T-helper 2 cell treated with Interferon-gamma antibody and Interleukin-4, amounts not matched to agents 5 μg/mL and 100 μg/mL, for 36 hours (primary cell): ENCODE measurements at regions not wholly inside any gene's neighbourhood (a gene's known extent, or its start where the extent isn't known, plus 50 kb on each side); places are given as distances from the start of the nearest gene placed in this dataset.

Experiments
- DNase-seq: peaks from one replicate; pipeline ENCODE4 v3.0.0; 2021; ENCODE audit warnings: low spot score
- H3K27ac Mint-ChIP-seq: one replicate; pipeline ENCODE4 v1.8.0; 2021; ENCODE audit warnings: mild to moderate bottlenecking, mixed read lengths
- H3K27me3 Mint-ChIP-seq: one replicate; pipeline ENCODE4 v1.8.0; 2021; ENCODE audit warnings: low read depth, mixed read lengths
- H3K36me3 Mint-ChIP-seq: one replicate; pipeline ENCODE4 v1.8.0; 2021; ENCODE audit warnings: low read depth, mixed read lengths
- H3K4me1 Mint-ChIP-seq: one replicate; pipeline ENCODE4 v1.8.0; 2021; ENCODE audit warnings: low read depth, mixed read lengths
- H3K4me3 Mint-ChIP-seq: one replicate; pipeline ENCODE4 v1.8.0; 2022; ENCODE audit warnings: mild to moderate bottlenecking, moderate library complexity, mixed read lengths
- H3K9me3 Mint-ChIP-seq: one replicate; pipeline ENCODE4 v1.8.0; 2021; ENCODE audit warnings: mixed read lengths

- no peak for DNase-seq
- no peaks in the 10 kb centered on the region for H3K9me3 Mint-ChIP-seq
- H3K4me1 Mint-ChIP-seq = no peaks in the 10 kb centered on the region
- H3K4me3 Mint-ChIP-seq = no peak overlapping the region
- peaks cover 2% of the 10 kb centered on the region for H3K27me3 Mint-ChIP-seq
- no peaks in the 10 kb centered on the region for H3K36me3 Mint-ChIP-seq
- H3K27ac Mint-ChIP-seq = no peak overlapping the region
Observed at GRCh38 chr10:123562387-123562786, 103.8 kb upstream of the GPR26 start.

DNA sequence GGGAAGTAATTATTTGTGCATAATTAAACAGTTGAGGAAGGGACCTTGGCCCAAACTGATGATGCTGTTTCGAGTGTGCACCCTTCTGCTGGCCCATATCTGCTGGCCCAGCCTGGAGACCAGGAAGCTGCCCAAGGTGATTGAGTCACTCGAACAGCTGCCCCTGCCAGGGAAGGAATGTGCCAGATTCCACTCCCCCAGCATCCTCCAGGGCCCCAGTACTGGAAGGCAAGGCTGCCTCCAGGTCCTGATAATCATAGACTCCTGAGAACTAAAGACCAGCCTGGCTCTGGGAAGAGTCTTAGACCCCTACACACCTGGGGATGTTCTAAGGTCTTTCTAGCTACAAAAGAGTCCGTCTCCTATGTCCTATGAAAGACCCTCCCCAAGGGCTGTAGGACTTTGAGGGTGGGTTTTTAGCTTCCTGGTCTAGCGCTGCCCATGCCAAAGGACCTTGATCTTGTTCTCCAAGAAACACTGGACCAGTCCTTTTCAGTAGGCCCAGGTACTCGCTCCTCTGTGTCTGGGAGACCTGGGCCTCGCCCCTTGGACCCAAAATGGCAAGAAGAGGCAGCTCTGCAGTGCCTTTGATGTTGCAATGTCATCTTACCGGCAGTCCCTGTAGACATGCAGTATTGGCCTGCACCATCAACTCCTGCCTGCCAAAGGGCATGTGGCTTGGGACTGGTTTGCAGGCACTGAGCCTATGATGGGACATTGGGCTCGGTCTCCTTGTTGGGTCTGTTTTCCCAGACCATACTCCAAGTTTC is 103.2 kb upstream of the GPR26 start:
- Mint-ChIP-seq H3K4me3 (no peak overlapping the region), H3K36me3 (no peaks in the 10 kb centered on the region), H3K27ac (no peak overlapping the region), H3K9me3 (no peaks in the 10 kb centered on the region), H3K27me3 (peaks cover 2% of the 10 kb centered on the region), H3K4me1 (no peaks in the 10 kb centered on the region)
- no peak for DNase-seq

GRCh38 chr10:123563581-123563855 is 102.6 kb upstream of the GPR26 start:
- Mint-ChIP-seq H3K4me3 (no peak overlapping the region), H3K27me3 (peaks cover 2% of the 10 kb centered on the region), H3K27ac (no peak overlapping the region), H3K36me3 (no peaks in the 10 kb centered on the region), H3K9me3 (no peaks in the 10 kb centered on the region), H3K4me1 (no peaks in the 10 kb centered on the region)
- no peak for DNase-seq

DNA sequence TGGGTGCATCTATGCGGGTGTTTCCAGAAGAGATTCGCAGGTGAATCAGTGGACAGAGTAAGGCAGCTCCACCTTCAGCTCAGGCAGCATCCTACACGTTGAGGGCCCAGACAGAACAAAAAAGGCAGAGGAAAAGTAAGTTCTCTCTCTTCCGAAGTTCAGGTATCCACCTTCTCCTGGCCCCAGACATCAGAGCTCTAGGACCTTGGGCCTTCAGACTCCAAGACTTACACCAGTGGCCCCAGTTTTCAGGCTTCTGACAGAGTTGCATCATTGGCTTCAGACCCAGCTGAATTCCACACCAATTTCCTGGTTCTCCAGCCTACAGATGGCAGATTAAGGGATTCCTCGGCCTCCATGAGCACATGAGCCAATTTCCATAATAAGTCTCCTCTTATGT is 102.2 kb upstream of the GPR26 start:
- Mint-ChIP-seq H3K4me1 (no peaks in the 10 kb centered on the region), H3K36me3 (no peaks in the 10 kb centered on the region), H3K9me3 (no peaks in the 10 kb centered on the region), H3K27ac (no peak overlapping the region), H3K4me3 (no peak overlapping the region), H3K27me3 (peaks cover 2% of the 10 kb centered on the region)
- DNase-seq = no peak

GRCh38 chr10:123564631-123565030 is 101.5 kb upstream of the GPR26 start:
- no peak for DNase-seq
- H3K36me3 Mint-ChIP-seq = no peaks in the 10 kb centered on the region
- no peak overlapping the region for H3K4me3 Mint-ChIP-seq
- H3K27ac Mint-ChIP-seq = no peak overlapping the region
- no peaks in the 10 kb centered on the region for H3K27me3 Mint-ChIP-seq
- H3K4me1 Mint-ChIP-seq = no peaks in the 10 kb centered on the region
- no peaks in the 10 kb centered on the region for H3K9me3 Mint-ChIP-seq

DNA sequence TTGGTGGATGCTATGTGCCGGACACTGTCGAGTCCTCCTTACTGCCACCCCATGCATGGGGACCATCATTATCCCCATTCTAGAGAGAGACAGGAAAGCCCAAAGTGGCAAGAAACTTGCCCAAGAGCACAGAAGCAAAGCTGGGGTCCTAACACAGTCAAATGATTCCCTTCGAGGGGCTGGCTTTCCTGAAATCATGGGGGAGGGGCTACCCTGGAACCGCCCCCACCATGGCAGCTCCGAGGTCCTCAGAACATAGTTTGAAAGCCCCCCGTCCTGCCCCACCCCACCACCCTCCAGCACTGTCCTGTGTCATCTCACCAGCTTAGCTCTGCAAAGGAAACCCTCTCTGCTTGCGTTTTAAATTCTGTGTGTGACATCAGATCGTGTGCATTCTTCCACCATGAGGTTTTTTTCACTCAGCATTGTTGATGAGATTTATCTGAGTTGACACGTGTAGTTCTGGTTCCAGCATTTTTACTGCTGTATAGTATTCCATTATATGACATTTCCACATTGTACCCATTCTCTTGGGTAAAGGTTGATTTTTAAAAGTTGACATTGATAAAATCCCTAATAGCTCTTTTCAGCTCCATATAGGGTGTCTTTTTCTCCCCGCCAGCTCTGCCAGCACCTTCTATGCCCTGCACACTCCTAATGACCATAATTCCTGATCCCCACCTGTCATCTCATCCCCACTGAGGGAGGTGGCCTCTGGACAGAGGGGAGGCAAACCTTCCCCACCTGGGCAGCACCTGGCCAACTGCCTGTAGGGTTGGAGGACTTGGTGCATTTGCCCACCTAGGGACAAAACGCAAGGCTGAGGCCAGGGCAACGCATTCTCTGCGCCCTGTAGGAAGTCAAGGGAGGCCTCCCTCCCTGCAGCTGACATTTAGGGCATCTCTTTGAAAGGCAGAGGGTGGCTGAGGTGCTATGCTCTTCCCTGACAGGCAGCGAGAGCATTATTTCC is 100.2 kb upstream of the GPR26 start:
- no peak overlapping the region for H3K27ac Mint-ChIP-seq
- no peaks in the 10 kb centered on the region for H3K27me3 Mint-ChIP-seq
- DNase-seq = no peak
- H3K4me3 Mint-ChIP-seq = no peak overlapping the region
- H3K4me1 Mint-ChIP-seq = no peaks in the 10 kb centered on the region
- H3K36me3 Mint-ChIP-seq = no peaks in the 10 kb centered on the region
- no peaks in the 10 kb centered on the region for H3K9me3 Mint-ChIP-seq

DNA sequence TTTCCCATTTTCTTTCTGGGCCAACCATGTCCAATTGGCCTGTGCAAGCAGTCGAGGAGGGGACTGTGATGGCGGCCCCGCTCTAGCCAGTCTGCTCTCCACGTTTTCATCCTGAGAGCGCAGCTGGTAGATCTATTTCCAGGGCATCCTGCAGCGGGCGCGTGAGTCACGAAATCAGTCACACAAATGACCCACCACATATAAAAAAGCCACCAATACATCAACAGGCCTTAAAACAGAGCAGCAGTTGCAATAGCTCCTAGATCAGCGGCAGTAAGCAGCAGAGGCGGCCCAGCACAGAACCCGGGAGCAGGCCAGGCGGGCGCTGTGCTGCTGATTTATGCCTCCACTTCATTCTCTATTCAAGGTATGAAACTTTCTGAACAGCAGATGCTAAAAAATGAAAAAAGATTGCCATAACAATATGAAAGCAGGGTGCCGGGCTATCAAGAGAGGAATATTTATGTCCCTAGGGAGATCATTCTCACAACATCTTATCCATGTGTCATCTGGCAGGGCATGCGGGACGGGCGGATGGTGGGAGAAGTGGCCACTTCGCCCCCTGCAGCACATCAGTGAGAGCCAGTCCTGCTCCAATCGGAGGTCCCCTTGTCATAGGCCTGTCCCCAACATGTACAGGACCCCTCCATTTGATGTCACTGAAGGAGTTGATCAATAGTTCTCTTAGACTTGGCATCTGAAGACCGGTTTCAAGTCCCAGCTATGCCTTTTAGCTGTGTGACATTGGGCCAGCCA is 98.0 kb upstream of the GPR26 start:
- H3K4me3 Mint-ChIP-seq = no peak overlapping the region
- no peak for DNase-seq
- no peak overlapping the region for H3K27ac Mint-ChIP-seq
- peaks cover 2% of the 10 kb centered on the region for H3K27me3 Mint-ChIP-seq
- H3K4me1 Mint-ChIP-seq = no peaks in the 10 kb centered on the region
- no peaks in the 10 kb centered on the region for H3K36me3 Mint-ChIP-seq
- H3K9me3 Mint-ChIP-seq = no peaks in the 10 kb centered on the region

GRCh38 chr10:123568751-123569150 is 97.4 kb upstream of the GPR26 start:
- H3K4me3 Mint-ChIP-seq = no peak overlapping the region
- no peaks in the 10 kb centered on the region for H3K36me3 Mint-ChIP-seq
- no peaks in the 10 kb centered on the region for H3K4me1 Mint-ChIP-seq
- no peak for DNase-seq
- no peaks in the 10 kb centered on the region for H3K9me3 Mint-ChIP-seq
- peaks cover 2% of the 10 kb centered on the region for H3K27me3 Mint-ChIP-seq
- no peak overlapping the region for H3K27ac Mint-ChIP-seq

GRCh38 chr10:123569436-123570035 is 96.6 kb upstream of the GPR26 start:
- DNase-seq = no peak
- no peak overlapping the region for H3K27ac Mint-ChIP-seq
- H3K9me3 Mint-ChIP-seq = no peaks in the 10 kb centered on the region
- H3K36me3 Mint-ChIP-seq = no peaks in the 10 kb centered on the region
- H3K4me3 Mint-ChIP-seq = no peak overlapping the region
- H3K4me1 Mint-ChIP-seq = no peaks in the 10 kb centered on the region
- H3K27me3 Mint-ChIP-seq = peaks cover 2% of the 10 kb centered on the region

DNA sequence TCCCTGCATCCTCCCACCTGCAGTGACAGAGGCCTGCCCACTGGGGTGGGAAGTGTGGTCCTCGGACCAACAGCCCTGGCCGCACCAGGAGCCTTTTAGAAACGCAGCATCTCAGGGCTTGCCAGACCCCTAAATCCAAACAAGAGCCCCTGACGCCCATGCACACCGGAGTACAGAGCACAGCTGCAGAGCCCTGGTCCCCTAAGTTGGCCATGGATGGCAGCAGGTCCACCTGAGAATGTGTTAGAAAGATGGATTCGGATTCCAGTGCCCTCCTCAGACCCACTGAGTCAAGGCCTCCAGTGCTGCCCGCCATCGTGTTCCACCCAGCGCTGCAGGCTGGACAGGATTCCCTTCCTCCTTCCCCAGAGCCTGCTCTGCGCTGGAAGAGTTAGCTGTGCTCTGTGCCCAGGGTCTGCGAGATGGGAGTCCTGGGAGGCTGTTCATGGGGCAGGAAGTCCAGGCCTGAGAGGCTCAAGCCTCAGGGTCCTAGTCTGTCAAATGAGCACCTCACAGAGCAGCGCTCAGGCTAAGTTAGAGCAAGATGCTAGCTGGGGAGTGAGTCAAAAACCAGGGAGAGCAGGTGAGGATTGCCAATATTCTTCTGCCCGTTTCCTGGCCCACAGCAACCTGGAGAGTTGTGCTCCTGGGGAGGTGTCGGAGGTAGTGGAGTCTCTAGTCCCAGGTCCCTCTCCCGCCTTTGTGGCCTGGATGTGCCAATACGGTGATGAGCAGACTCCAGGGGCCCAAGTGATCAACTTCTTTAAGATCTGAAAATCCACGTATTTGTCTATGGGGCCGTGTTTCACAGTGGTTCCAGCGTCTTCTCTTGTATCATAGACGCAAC is 95.9 kb upstream of the GPR26 start:
- H3K27ac Mint-ChIP-seq = no peak overlapping the region
- no peak for DNase-seq
- no peaks in the 10 kb centered on the region for H3K36me3 Mint-ChIP-seq
- H3K4me3 Mint-ChIP-seq = no peak overlapping the region
- H3K9me3 Mint-ChIP-seq = no peaks in the 10 kb centered on the region
- no peaks in the 10 kb centered on the region for H3K4me1 Mint-ChIP-seq
- H3K27me3 Mint-ChIP-seq = peaks cover 2% of the 10 kb centered on the region

DNA sequence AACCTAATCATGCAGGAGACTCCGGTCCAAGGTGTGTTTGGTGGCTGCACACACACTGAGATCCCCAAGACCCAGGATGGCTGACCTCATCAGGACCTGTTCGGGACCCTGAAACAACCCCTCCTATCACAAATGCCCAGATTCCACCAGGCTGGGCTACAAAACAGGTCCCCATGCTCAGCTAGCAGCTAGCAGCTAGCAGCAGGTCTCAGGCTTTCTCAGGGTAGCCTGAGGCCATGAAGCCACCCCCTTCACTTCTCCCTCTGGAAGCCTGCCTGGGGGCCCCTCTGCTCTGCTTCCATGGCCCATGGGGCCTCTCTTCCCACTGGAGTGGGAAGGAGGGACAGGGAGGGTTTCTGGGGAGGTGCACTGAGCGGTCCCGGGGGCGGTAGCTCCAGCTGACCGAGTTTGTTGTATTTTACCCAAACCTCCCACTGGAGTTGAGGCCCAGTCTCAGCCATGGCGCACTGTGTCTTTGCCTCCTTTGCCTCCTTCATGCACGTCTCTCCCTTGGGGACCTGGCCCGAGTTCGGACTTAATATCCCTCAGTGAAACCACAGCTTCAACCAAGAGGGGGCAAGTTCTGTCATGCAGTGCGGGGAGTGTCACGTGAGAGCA is 95.1 kb upstream of the GPR26 start:
- Mint-ChIP-seq H3K9me3 (no peaks in the 10 kb centered on the region), H3K4me3 (no peak overlapping the region), H3K36me3 (no peaks in the 10 kb centered on the region), H3K27me3 (peaks cover 2% of the 10 kb centered on the region), H3K27ac (no peak overlapping the region), H3K4me1 (no peaks in the 10 kb centered on the region)
- no peak for DNase-seq

- Mint-ChIP-seq H3K4me3 (no peak overlapping the region), H3K27ac (no peak overlapping the region), H3K4me1 (no peaks in the 10 kb centered on the region), H3K36me3 (no peaks in the 10 kb centered on the region), H3K9me3 (no peaks in the 10 kb centered on the region), H3K27me3 (peaks cover 2% of the 10 kb centered on the region)
- DNase-seq = no peak
Observed at GRCh38 chr10:123571978-123572377, 94.2 kb upstream of the GPR26 start.
